Endothelial cell (in vitro differentiated cells): ENCODE measurements at regions not wholly inside any gene's neighbourhood (a gene's known extent, or its start where the extent isn't known, plus 50 kb on each side); places are given as distances from the start of the nearest gene placed in this dataset.

Experiments used
- DNase-seq: peaks from one replicate; pipeline ENCODE4 v3.0.0; 2021; ENCODE audit warnings: low spot score
- H3K27ac Mint-ChIP-seq: one replicate; pipeline ENCODE4 v1.8.0; 2021; ENCODE audit warnings: mixed read lengths, inconsistent platforms; ENCODE audit not compliant: unreplicated experiment
- H3K27me3 Mint-ChIP-seq: one replicate; pipeline ENCODE4 v1.8.0; 2021; ENCODE audit warnings: mild to moderate bottlenecking, moderate library complexity, mixed read lengths, inconsistent platforms; ENCODE audit not compliant: unreplicated experiment
- H3K36me3 Mint-ChIP-seq: one replicate; pipeline ENCODE4 v1.8.0; 2021; ENCODE audit warnings: mild to moderate bottlenecking, low read depth, mixed read lengths, inconsistent platforms; ENCODE audit not compliant: unreplicated experiment
- H3K4me1 Mint-ChIP-seq: one replicate; pipeline ENCODE4 v1.8.0; 2021; ENCODE audit warnings: mild to moderate bottlenecking, mixed read lengths, inconsistent platforms; ENCODE audit not compliant: unreplicated experiment
- H3K4me3 Mint-ChIP-seq: one replicate; pipeline ENCODE4 v1.8.0; 2021; ENCODE audit warnings: mild to moderate bottlenecking, mixed read lengths, inconsistent platforms; ENCODE audit not compliant: unreplicated experiment
- H3K9me3 Mint-ChIP-seq: one replicate; pipeline ENCODE4 v1.8.0; 2021; ENCODE audit warnings: mixed read lengths, inconsistent platforms; ENCODE audit not compliant: unreplicated experiment
- CTCF ChIP-seq: fragments of 200-600 bp; sonication (generic); IDR thresholded peaks from one replicate; pipeline ENCODE4 v1.5.0; 2021; ENCODE audit warnings: antibody characterized with exemption; ENCODE audit not compliant: unreplicated experiment

GRCh38 chr7:115447495-115447894 lies 525.6 kb downstream of the MDFIC start:
- DNase-seq: no peak
- no peaks in the 10 kb centered on the region for H3K4me1 Mint-ChIP-seq
- H3K36me3 Mint-ChIP-seq: no peaks in the 10 kb centered on the region
- no peak overlapping the region for H3K27ac Mint-ChIP-seq
- TF ChIP-seq CTCF: no peak
- H3K4me3 Mint-ChIP-seq: no peak overlapping the region
- H3K9me3 Mint-ChIP-seq: no peaks in the 10 kb centered on the region
- H3K27me3 Mint-ChIP-seq: no peaks in the 10 kb centered on the region

- H3K9me3 Mint-ChIP-seq: no peaks in the 10 kb centered on the region
- no peaks in the 10 kb centered on the region for H3K4me1 Mint-ChIP-seq
- no peak overlapping the region for H3K4me3 Mint-ChIP-seq
- H3K36me3 Mint-ChIP-seq: no peaks in the 10 kb centered on the region
- H3K27me3 Mint-ChIP-seq: no peaks in the 10 kb centered on the region
- DNase-seq: no peak
- TF ChIP-seq CTCF: no peak
- no peak overlapping the region for H3K27ac Mint-ChIP-seq
These were observed 519.1 kb downstream of the MDFIC start for GRCh38 chr7:115441033-115441432.

- no peak overlapping the region for H3K4me3 Mint-ChIP-seq
- no peak for DNase-seq
- H3K9me3 Mint-ChIP-seq: no peaks in the 10 kb centered on the region
- no peaks in the 10 kb centered on the region for H3K36me3 Mint-ChIP-seq
- H3K27me3 Mint-ChIP-seq: no peaks in the 10 kb centered on the region
- no peaks in the 10 kb centered on the region for H3K4me1 Mint-ChIP-seq
- H3K27ac Mint-ChIP-seq: no peak overlapping the region
- TF ChIP-seq CTCF: no peak
These were observed 513.3 kb downstream of the MDFIC start for GRCh38 chr7:115435178-115435577.

GRCh38 chr7:115429918-115430317 lies 508.0 kb downstream of the MDFIC start:
- H3K9me3 Mint-ChIP-seq: no peaks in the 10 kb centered on the region
- no peak overlapping the region for H3K27ac Mint-ChIP-seq
- no peak for TF ChIP-seq CTCF
- H3K4me3 Mint-ChIP-seq: no peak overlapping the region
- H3K4me1 Mint-ChIP-seq: no peaks in the 10 kb centered on the region
- H3K27me3 Mint-ChIP-seq: no peaks in the 10 kb centered on the region
- no peaks in the 10 kb centered on the region for H3K36me3 Mint-ChIP-seq
- no peak for DNase-seq

GRCh38 chr7:115417662-115418061 lies 495.8 kb downstream of the MDFIC start:
- no peaks in the 10 kb centered on the region for H3K4me1 Mint-ChIP-seq
- no peak for DNase-seq
- H3K27me3 Mint-ChIP-seq: no peaks in the 10 kb centered on the region
- no peak overlapping the region for H3K27ac Mint-ChIP-seq
- TF ChIP-seq CTCF: no peak
- no peaks in the 10 kb centered on the region for H3K36me3 Mint-ChIP-seq
- no peaks in the 10 kb centered on the region for H3K9me3 Mint-ChIP-seq
- H3K4me3 Mint-ChIP-seq: no peak overlapping the region
